ENCODE measurements at regions not wholly inside any gene's neighbourhood (a gene's known extent, or its start where the extent isn't known, plus 50 kb on each side); places are given as distances from the start of the nearest gene placed in this dataset.
A peak's percentile ranks its signal among the peaks of the same experiment; 100 is the strongest.
"Not testable (repeated sequence)": the region's sequence is repeated elsewhere in the genome, so short reads cannot be mapped to it uniquely, and the experiment has no call there.

GRCh38 chrX:47302396-47302795 lies 68.0 kb upstream of the ZNF157 start:
- DNase-seq (ENCODE audit: low read depth) = no peak

- DNase-seq (ENCODE audit: low read depth) = not testable (repeated sequence)
These were observed 63.8 kb upstream of the ZNF157 start for GRCh38 chrX:47306471-47307023.

- peak; percentile 9 for DNase-seq (ENCODE audit: low read depth)
These were observed 58.2 kb upstream of the ZNF157 start for GRCh38 chrX:47311932-47312774.

GRCh38 chrX:47313056-47313455 lies 57.3 kb upstream of the ZNF157 start:
- DNase-seq (ENCODE audit: low read depth) = no peak

GRCh38 chrX:47316276-47317025 lies 53.9 kb upstream of the ZNF157 start:
- DNase-seq (ENCODE audit: low read depth) = no peak

Measured in activated T-helper 9 cell treated with anti-CD3 and anti-CD28 coated beads, Interleukin-2, amount 50 U/mL, for 16 hours (primary cell).